H1 (cell line): ENCODE measurements at regions not wholly inside any gene's neighbourhood (a gene's known extent, or its start where the extent isn't known, plus 50 kb on each side); places are given as distances from the start of the nearest gene placed in this dataset.

Source experiments
- EGR1 ChIP-seq: IDR thresholded peaks from 2 replicates; pipeline ENCODE4 v1.6.1; 2011; ENCODE audit warnings: low read depth, low read length, borderline replicate concordance
- SP2 ChIP-seq: IDR thresholded peaks from 2 replicates; pipeline ENCODE4 v1.6.1; 2012; ENCODE audit warnings: mild to moderate bottlenecking, low read length, inconsistent platforms
- TF ChIP-seq, protein P1 (sequence below), 3 experiments: IDR thresholded peaks; 1 replicate in 2 of 3; 2 replicates in 1 of 3; pipeline versions ENCODE4 v1.5.1 to v1.6.1; 2011; ENCODE audit warnings: low read length in 3 of 3, mild to moderate bottlenecking in 3 of 3, inconsistent platforms in 2 of 3, low read depth in 1 of 3, moderate library complexity in 1 of 3; ENCODE audit not compliant: insufficient read depth in 1 of 3; ENCODE audit errors: control extremely low read depth in 1 of 3

DNA sequence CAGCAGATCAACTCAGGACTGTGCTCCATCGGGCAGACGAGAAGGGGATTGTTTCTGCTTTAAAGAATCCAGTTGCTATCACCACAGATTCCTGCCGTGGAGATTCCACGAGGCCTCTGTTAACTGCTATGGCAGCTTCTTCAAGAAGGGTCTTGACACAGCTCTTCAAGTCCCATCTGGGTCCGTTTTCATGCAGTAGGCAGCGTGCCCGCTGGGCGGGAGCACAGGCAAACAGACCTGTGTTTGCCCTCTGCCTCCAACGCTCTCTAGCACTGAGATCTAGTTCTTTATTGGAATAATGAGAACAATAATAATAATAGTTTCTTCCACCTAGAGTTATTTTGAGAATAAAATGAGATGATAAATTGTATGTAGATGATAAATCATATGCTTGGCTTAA is 127.2 kb upstream of the SP8 start (continued):
- TF ChIP-seq, protein P1, sequence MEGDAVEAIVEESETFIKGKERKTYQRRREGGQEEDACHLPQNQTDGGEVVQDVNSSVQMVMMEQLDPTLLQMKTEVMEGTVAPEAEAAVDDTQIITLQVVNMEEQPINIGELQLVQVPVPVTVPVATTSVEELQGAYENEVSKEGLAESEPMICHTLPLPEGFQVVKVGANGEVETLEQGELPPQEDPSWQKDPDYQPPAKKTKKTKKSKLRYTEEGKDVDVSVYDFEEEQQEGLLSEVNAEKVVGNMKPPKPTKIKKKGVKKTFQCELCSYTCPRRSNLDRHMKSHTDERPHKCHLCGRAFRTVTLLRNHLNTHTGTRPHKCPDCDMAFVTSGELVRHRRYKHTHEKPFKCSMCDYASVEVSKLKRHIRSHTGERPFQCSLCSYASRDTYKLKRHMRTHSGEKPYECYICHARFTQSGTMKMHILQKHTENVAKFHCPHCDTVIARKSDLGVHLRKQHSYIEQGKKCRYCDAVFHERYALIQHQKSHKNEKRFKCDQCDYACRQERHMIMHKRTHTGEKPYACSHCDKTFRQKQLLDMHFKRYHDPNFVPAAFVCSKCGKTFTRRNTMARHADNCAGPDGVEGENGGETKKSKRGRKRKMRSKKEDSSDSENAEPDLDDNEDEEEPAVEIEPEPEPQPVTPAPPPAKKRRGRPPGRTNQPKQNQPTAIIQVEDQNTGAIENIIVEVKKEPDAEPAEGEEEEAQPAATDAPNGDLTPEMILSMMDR (IDR thresholded peaks at IDR 0.05; ENCODE audit: control extremely low read depth in 1 of 3, insufficient read depth in 1 of 3, low read depth in 1 of 3, low read length in 3 of 3): no peak
- TF ChIP-seq SP2 (no peak), EGR1 (no peak)
